ENCODE measurements at regions not wholly inside any gene's neighbourhood (a gene's known extent, or its start where the extent isn't known, plus 50 kb on each side); places are given as distances from the start of the nearest gene placed in this dataset.

GRCh38 chr10:128482052-128482451, 355.8 kb upstream of the MKI67 start:
- Histone ChIP-seq H3K4me1 (ENCODE audit: insufficient read depth) (no peaks in the 10 kb centered on the region), H3K36me3 (replicated peaks; ENCODE audit: insufficient read depth, low read depth) (no peaks in the 10 kb centered on the region), H3K9me3 (ENCODE audit: low read depth) (no peaks in the 10 kb centered on the region), H3K4me3 (no peak overlapping the region), H3K79me2 (no peaks in the 10 kb centered on the region), H3K27ac (no peak overlapping the region), H2AFZ (no peak overlapping the region), H3K9me2 (replicated peaks; ENCODE audit: insufficient read depth) (no peaks in the 10 kb centered on the region), H3K4me2 (no peak overlapping the region), H3K27me3 (no peaks in the 10 kb centered on the region), H4K20me1 (ENCODE audit: insufficient read depth, poor library complexity, severe bottlenecking) (no peaks in the 10 kb centered on the region)
- TF ChIP-seq EZH2 (IDR thresholded peaks at IDR 0.05; ENCODE audit: borderline replicate concordance): no peak
- no peak for TF ChIP-seq EZH2phosphoT487 (IDR thresholded peaks at IDR 0.05; ENCODE audit: low read depth, severe bottlenecking, unreplicated experiment)
- TF ChIP-seq, protein P1, sequence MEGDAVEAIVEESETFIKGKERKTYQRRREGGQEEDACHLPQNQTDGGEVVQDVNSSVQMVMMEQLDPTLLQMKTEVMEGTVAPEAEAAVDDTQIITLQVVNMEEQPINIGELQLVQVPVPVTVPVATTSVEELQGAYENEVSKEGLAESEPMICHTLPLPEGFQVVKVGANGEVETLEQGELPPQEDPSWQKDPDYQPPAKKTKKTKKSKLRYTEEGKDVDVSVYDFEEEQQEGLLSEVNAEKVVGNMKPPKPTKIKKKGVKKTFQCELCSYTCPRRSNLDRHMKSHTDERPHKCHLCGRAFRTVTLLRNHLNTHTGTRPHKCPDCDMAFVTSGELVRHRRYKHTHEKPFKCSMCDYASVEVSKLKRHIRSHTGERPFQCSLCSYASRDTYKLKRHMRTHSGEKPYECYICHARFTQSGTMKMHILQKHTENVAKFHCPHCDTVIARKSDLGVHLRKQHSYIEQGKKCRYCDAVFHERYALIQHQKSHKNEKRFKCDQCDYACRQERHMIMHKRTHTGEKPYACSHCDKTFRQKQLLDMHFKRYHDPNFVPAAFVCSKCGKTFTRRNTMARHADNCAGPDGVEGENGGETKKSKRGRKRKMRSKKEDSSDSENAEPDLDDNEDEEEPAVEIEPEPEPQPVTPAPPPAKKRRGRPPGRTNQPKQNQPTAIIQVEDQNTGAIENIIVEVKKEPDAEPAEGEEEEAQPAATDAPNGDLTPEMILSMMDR (IDR thresholded peaks at IDR 0.05; ENCODE audit: poor library complexity): no peak
- DNase-seq (ENCODE audit: low spot score): no peak
- 86% methylated on average over 7 of the region's 7 CpGs for WGBS (ENCODE audit: low lambda C conversion rate, missing lambda C conversion rate)

DNA sequence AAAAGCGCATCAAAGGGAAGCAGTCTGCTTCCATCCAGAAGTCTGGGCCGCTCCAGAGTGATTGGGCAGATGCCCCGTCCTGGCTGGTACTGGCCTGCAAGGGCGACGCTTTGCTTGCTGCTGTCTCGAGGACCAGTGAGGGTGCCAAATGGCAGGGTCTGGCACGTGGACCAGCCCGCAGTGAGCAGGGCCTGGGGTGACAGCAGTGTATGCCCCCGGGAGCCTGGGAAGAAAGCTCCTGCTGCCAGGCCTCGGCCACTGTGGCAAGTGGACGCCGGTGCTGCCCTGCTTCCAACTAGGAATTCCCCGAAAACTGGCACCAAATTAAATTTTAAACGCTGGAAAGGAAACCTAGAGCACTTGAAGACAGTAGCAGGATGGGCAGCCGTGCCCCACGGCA, 357.0 kb upstream of the MKI67 start:
- no peak overlapping the region for H3K27ac ChIP-seq
- no peak overlapping the region for H3K4me3 ChIP-seq
- WGBS (ENCODE audit: low lambda C conversion rate, missing lambda C conversion rate): 93% methylated on average over 16 of the region's 16 CpGs
- no peaks in the 10 kb centered on the region for H3K27me3 ChIP-seq
- TF ChIP-seq EZH2phosphoT487 (IDR thresholded peaks at IDR 0.05; ENCODE audit: low read depth, severe bottlenecking, unreplicated experiment) (no peak), EZH2 (IDR thresholded peaks at IDR 0.05; ENCODE audit: borderline replicate concordance) (no peak)
- TF ChIP-seq, protein P1 (IDR thresholded peaks at IDR 0.05; ENCODE audit: poor library complexity): no peak
- H3K79me2 ChIP-seq: no peaks in the 10 kb centered on the region
- H2AFZ ChIP-seq: no peak overlapping the region
- no peaks in the 10 kb centered on the region for H3K36me3 ChIP-seq (replicated peaks; ENCODE audit: insufficient read depth, low read depth)
- no peaks in the 10 kb centered on the region for H3K9me2 ChIP-seq (replicated peaks; ENCODE audit: insufficient read depth)
- DNase-seq (ENCODE audit: low spot score): no peak
- H4K20me1 ChIP-seq (ENCODE audit: insufficient read depth, poor library complexity, severe bottlenecking): no peaks in the 10 kb centered on the region
- no peak overlapping the region for H3K4me2 ChIP-seq
- H3K4me1 ChIP-seq (ENCODE audit: insufficient read depth): no peaks in the 10 kb centered on the region
- H3K9me3 ChIP-seq (ENCODE audit: low read depth): no peaks in the 10 kb centered on the region

DNA sequence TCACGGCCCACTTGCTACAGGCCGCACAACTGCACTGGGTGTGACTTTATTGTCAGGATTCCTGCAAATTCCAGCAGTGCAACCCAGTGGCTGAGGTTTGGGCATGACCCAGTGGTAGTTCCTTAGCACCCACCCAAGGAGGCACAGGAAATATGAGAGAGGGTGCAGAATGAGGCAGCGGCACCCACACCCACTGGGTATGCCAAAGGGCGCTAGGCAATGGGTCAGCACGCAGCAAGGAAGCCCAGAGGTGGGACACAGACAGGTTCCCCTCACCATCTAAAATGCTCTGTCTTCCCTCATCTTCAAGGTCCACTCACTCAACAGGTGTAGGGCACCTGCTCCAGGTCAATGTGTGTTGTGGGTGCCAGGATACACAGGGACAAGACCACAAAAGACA, 357.8 kb upstream of the MKI67 start:
- no peaks in the 10 kb centered on the region for H3K9me3 ChIP-seq (ENCODE audit: low read depth)
- no peak for DNase-seq (ENCODE audit: low spot score)
- TF ChIP-seq, protein P1 (IDR thresholded peaks at IDR 0.05; ENCODE audit: poor library complexity): no peak
- TF ChIP-seq EZH2 (IDR thresholded peaks at IDR 0.05; ENCODE audit: borderline replicate concordance) (no peak), EZH2phosphoT487 (IDR thresholded peaks at IDR 0.05; ENCODE audit: low read depth, severe bottlenecking, unreplicated experiment) (no peak)
- no peaks in the 10 kb centered on the region for H4K20me1 ChIP-seq (ENCODE audit: insufficient read depth, poor library complexity, severe bottlenecking)
- no peaks in the 10 kb centered on the region for H3K4me1 ChIP-seq (ENCODE audit: insufficient read depth)
- H3K27me3 ChIP-seq: no peaks in the 10 kb centered on the region
- WGBS (ENCODE audit: low lambda C conversion rate, missing lambda C conversion rate): 99% methylated on average over 5 of the region's 5 CpGs
- H3K9me2 ChIP-seq (replicated peaks; ENCODE audit: insufficient read depth): no peaks in the 10 kb centered on the region
- H3K36me3 ChIP-seq (replicated peaks; ENCODE audit: insufficient read depth, low read depth): no peaks in the 10 kb centered on the region
- H3K27ac ChIP-seq: no peak overlapping the region
- no peaks in the 10 kb centered on the region for H3K79me2 ChIP-seq
- H3K4me3 ChIP-seq: no peak overlapping the region
- H3K4me2 ChIP-seq: no peak overlapping the region
- H2AFZ ChIP-seq: no peak overlapping the region

GRCh38 chr10:128485701-128486235, 359.5 kb upstream of the MKI67 start:
- Histone ChIP-seq H3K4me3 (no peak overlapping the region), H3K36me3 (replicated peaks; ENCODE audit: insufficient read depth, low read depth) (no peaks in the 10 kb centered on the region), H3K4me2 (no peak overlapping the region), H3K27me3 (no peaks in the 10 kb centered on the region), H3K9me2 (replicated peaks; ENCODE audit: insufficient read depth) (no peaks in the 10 kb centered on the region), H3K27ac (no peak overlapping the region), H4K20me1 (ENCODE audit: insufficient read depth, poor library complexity, severe bottlenecking) (no peaks in the 10 kb centered on the region), H3K79me2 (no peaks in the 10 kb centered on the region), H3K4me1 (ENCODE audit: insufficient read depth) (no peaks in the 10 kb centered on the region), H3K9me3 (ENCODE audit: low read depth) (no peaks in the 10 kb centered on the region), H2AFZ (no peak overlapping the region)
- TF ChIP-seq EZH2phosphoT487 (IDR thresholded peaks at IDR 0.05; ENCODE audit: low read depth, severe bottlenecking, unreplicated experiment) (no peak), EZH2 (IDR thresholded peaks at IDR 0.05; ENCODE audit: borderline replicate concordance) (no peak)
- TF ChIP-seq, protein P1 (IDR thresholded peaks at IDR 0.05; ENCODE audit: poor library complexity): no peak
- DNase-seq (ENCODE audit: low spot score): no peak
- 68% methylated on average over 7 of the region's 7 CpGs for WGBS (ENCODE audit: low lambda C conversion rate, missing lambda C conversion rate)
